ENCODE measurements at regions not wholly inside any gene's neighbourhood (a gene's known extent, or its start where the extent isn't known, plus 50 kb on each side); places are given as distances from the start of the nearest gene placed in this dataset.
"Not testable (repeated sequence)": the region's sequence is repeated elsewhere in the genome, so short reads cannot be mapped to it uniquely, and the experiment has no call there.

GRCh38 chr20:7790189-7790588 lies 150.1 kb downstream of the HAO1 start:
- TF ChIP-seq CTCF (IDR thresholded peaks at IDR 0.05) (no peak), POLR2A (IDR thresholded peaks at IDR 0.05) (no peak)
- H3K9me3 ChIP-seq: no peaks in the 10 kb centered on the region
- no peak overlapping the region for H3K4me3 ChIP-seq
- no peak overlapping the region for H3K27ac ChIP-seq
- H3K36me3 ChIP-seq: no peaks in the 10 kb centered on the region
- H3K27me3 ChIP-seq: no peaks in the 10 kb centered on the region
- no peak for DNase-seq
- H3K4me1 ChIP-seq: no peaks in the 10 kb centered on the region

- DNase-seq: no peak
- H3K4me1 ChIP-seq: no peaks in the 10 kb centered on the region
- no peak for TF ChIP-seq CTCF (IDR thresholded peaks at IDR 0.05)
- TF ChIP-seq POLR2A (IDR thresholded peaks at IDR 0.05): no peak
- no peaks in the 10 kb centered on the region for H3K9me3 ChIP-seq
- no peak overlapping the region for H3K27ac ChIP-seq
- H3K4me3 ChIP-seq: no peak overlapping the region
- no peaks in the 10 kb centered on the region for H3K36me3 ChIP-seq
- no peaks in the 10 kb centered on the region for H3K27me3 ChIP-seq
These were observed 147.9 kb downstream of the HAO1 start for GRCh38 chr20:7792150-7792869.

- no peak overlapping the region for H3K4me3 ChIP-seq
- no peaks in the 10 kb centered on the region for H3K36me3 ChIP-seq
- no peak for TF ChIP-seq POLR2A (IDR thresholded peaks at IDR 0.05)
- TF ChIP-seq CTCF (IDR thresholded peaks at IDR 0.05): no peak
- H3K4me1 ChIP-seq: no peaks in the 10 kb centered on the region
- H3K9me3 ChIP-seq: no peaks in the 10 kb centered on the region
- no peaks in the 10 kb centered on the region for H3K27me3 ChIP-seq
- no peak for DNase-seq
- H3K27ac ChIP-seq: no peak overlapping the region
These were observed 142.1 kb downstream of the HAO1 start for GRCh38 chr20:7798176-7798575.

GRCh38 chr20:7799862-7800261 lies 140.4 kb downstream of the HAO1 start:
- H3K36me3 ChIP-seq: no peaks in the 10 kb centered on the region
- no peak for TF ChIP-seq CTCF (IDR thresholded peaks at IDR 0.05)
- no peak for TF ChIP-seq POLR2A (IDR thresholded peaks at IDR 0.05)
- no peaks in the 10 kb centered on the region for H3K27me3 ChIP-seq
- H3K9me3 ChIP-seq: no peaks in the 10 kb centered on the region
- DNase-seq: no peak
- no peaks in the 10 kb centered on the region for H3K4me1 ChIP-seq
- H3K27ac ChIP-seq: no peak overlapping the region
- no peak overlapping the region for H3K4me3 ChIP-seq

- not testable (repeated sequence) for H3K4me1 ChIP-seq, H3K27me3 ChIP-seq, DNase-seq, H3K27ac ChIP-seq, H3K9me3 ChIP-seq, H3K4me3 ChIP-seq, H3K36me3 ChIP-seq
These were observed 136.7 kb downstream of the HAO1 start for GRCh38 chr20:7803411-7804151.

- Histone ChIP-seq H3K9me3 (peaks cover 0 to 3% (median 0%) of the 10 kb centered on the region in 4 donors), H3K4me1 (no peaks in the 10 kb centered on the region), H3K27ac (no peak overlapping the region), H3K36me3 (no peaks in the 10 kb centered on the region), H3K27me3 (no peaks in the 10 kb centered on the region), H3K4me3 (no peak overlapping the region)
- DNase-seq: no peak
- no peak for TF ChIP-seq POLR2A (IDR thresholded peaks at IDR 0.05)
- TF ChIP-seq CTCF (IDR thresholded peaks at IDR 0.05): no peak
These were observed 133.4 kb downstream of the HAO1 start for GRCh38 chr20:7806831-7807230.

Measured in Peyer's patch (tissue), 4 donors.